H1 (cell line): ENCODE measurements at regions not wholly inside any gene's neighbourhood (a gene's known extent, or its start where the extent isn't known, plus 50 kb on each side); places are given as distances from the start of the nearest gene placed in this dataset.

Experiments used
- CTCF ChIA-PET: fragments of 300-600 bp; sonication (Branson Sonifier 250); formaldehyde crosslinking; loops from one replicate; lab custom pipeline; 2021; ENCODE audit not compliant: partially characterized antibody; lab: Charles Lee
- POLR2A ChIA-PET: fragments of 300-600 bp; sonication (Branson Sonifier 250); formaldehyde crosslinking; loops from one replicate; lab custom pipeline; 2021; ENCODE audit warnings: inconsistent platforms; ENCODE audit not compliant: partially characterized antibody; lab: Charles Lee
- DNase-seq, 2 experiments: peaks; one replicate each; pipeline versions ENCODE4 v3.0.0 to v3.0.0-alpha.2; 2010 to 2022; ENCODE audit warnings: low spot score in 2 of 2, low read depth in 1 of 2, mixed read lengths in 1 of 2
- FAIRE-seq: peaks from 2 replicates; lab custom pipeline; 2011; peaks lifted over from hg19 to GRCh38; lab: Jason Lieb, UNC
- H2AFZ ChIP-seq: 2 replicates; pipeline ENCODE4 v1.8.1; 2012; ENCODE audit warnings: low read length, inconsistent platforms
- H2AK5ac ChIP-seq: 2 replicates; pipeline ENCODE4 v1.6.1; 2013; ENCODE audit warnings: low read depth, low read length
- H2BK120ac ChIP-seq: replicated peaks from 2 replicates; pipeline ENCODE3; 2013; ENCODE audit warnings: low read depth, low read length, inconsistent platforms
- H2BK12ac ChIP-seq: 2 replicates; pipeline ENCODE4 v1.6.1; 2013; ENCODE audit warnings: low read depth, low read length
- H2BK15ac ChIP-seq: 2 replicates; pipeline ENCODE4 v1.6.1; 2013; ENCODE audit warnings: low read length
- H2BK20ac ChIP-seq: 2 replicates; pipeline ENCODE4 v1.6.1; 2013; ENCODE audit warnings: low read length
- H2BK5ac ChIP-seq: 2 replicates; pipeline ENCODE4 v1.6.1; 2013; ENCODE audit warnings: low read depth, low read length
- H3K14ac ChIP-seq: 2 replicates; pipeline ENCODE4 v1.6.1; 2013; ENCODE audit warnings: inconsistent platforms; ENCODE audit not compliant: insufficient read length
- H3K18ac ChIP-seq: 2 replicates; pipeline ENCODE4 v1.6.1; 2013; ENCODE audit warnings: low read length; ENCODE audit errors: extremely low read depth
- H3K23ac ChIP-seq: 2 replicates; pipeline ENCODE4 v1.6.1; 2013; ENCODE audit warnings: inconsistent platforms; ENCODE audit not compliant: insufficient read length
- H3K23me2 ChIP-seq: 2 replicates; pipeline ENCODE4 v1.6.1; 2013; ENCODE audit warnings: low read depth, low read length
- H3K27ac ChIP-seq: 2 replicates; pipeline ENCODE4 v1.6.1; 2011; ENCODE audit warnings: low read depth, low read length, inconsistent platforms
- H3K27me3 ChIP-seq, 4 experiments: replicated peaks in 1 of 4; 1 replicate in 1 of 4; 2 replicates in 3 of 4; pipeline versions ENCODE4 v1.6.1 to v1.8.1; 2011 to 2013; ENCODE audit warnings: low read length in 3 of 4, mild to moderate bottlenecking in 3 of 4, inconsistent platforms in 2 of 4, mixed read lengths in 2 of 4, moderate library complexity in 1 of 4; ENCODE audit not compliant: control insufficient read depth in 3 of 4, insufficient read depth in 3 of 4; ENCODE audit errors: extremely low read depth in 1 of 4
- H3K36me3 ChIP-seq, 4 experiments: 2 replicates each; pipeline versions ENCODE4 v1.6.1 to v1.8.1; 2011 to 2013; ENCODE audit warnings: mild to moderate bottlenecking in 4 of 4, low read length in 3 of 4, moderate library complexity in 2 of 4, control low read depth in 1 of 4, inconsistent platforms in 1 of 4; ENCODE audit not compliant: insufficient read depth in 4 of 4, control insufficient read depth in 2 of 4
- H3K4ac ChIP-seq: replicated peaks from 2 replicates; pipeline ENCODE3; 2013; ENCODE audit warnings: low read length, low read depth, mixed read lengths, inconsistent platforms; ENCODE audit not compliant: insufficient read length
- H3K4me1 ChIP-seq, 4 experiments: replicated peaks in 1 of 4; 1 replicate in 1 of 4; 2 replicates in 3 of 4; pipeline versions ENCODE4 v1.6.1 to v1.8.1; 2011 to 2013; ENCODE audit warnings: low read length in 3 of 4, inconsistent platforms in 2 of 4, mixed read lengths in 1 of 4; ENCODE audit not compliant: insufficient read depth in 4 of 4, control insufficient read depth in 3 of 4
- H3K4me2 ChIP-seq, 2 experiments: 2 replicates each; pipeline versions ENCODE4 v1.6.1 to v1.8.1; 2011 to 2013; ENCODE audit warnings: low read depth in 2 of 2, low read length in 2 of 2, control low read depth in 1 of 2, inconsistent platforms in 1 of 2, mild to moderate bottlenecking in 1 of 2; ENCODE audit not compliant: insufficient read depth in 1 of 2
- H3K4me3 ChIP-seq, 4 experiments: fragments of 200-600, 300-600 bp in 1 of 4; sonication (generic), shearing (Covaris generic), sonication (Bioruptor Twin) in 1 of 4; 2 replicates each; pipeline versions ENCODE4 v1.5.1 to v1.8.1; 2011 to 2016; ENCODE audit warnings: low read length in 4 of 4, low read depth in 3 of 4, control low read depth in 2 of 4, inconsistent platforms in 2 of 4, mild to moderate bottlenecking in 2 of 4, mixed read lengths in 1 of 4, moderate library complexity in 1 of 4; ENCODE audit not compliant: insufficient read depth in 2 of 4; ENCODE audit errors: extremely low read depth in 1 of 4
- H3K56ac ChIP-seq: replicated peaks from 2 replicates; pipeline ENCODE3; 2013; ENCODE audit warnings: low read depth, mild to moderate bottlenecking, mixed read lengths, low read length, inconsistent platforms; ENCODE audit not compliant: insufficient read length
- H3K79me1 ChIP-seq: 2 replicates; pipeline ENCODE4 v1.6.1; 2013; ENCODE audit warnings: low read depth, low read length, control low read depth
- H3K79me2 ChIP-seq, 2 experiments: 2 replicates each; pipeline versions ENCODE4 v1.6.1 to v1.8.1; 2012 to 2013; ENCODE audit warnings: low read length in 2 of 2, mild to moderate bottlenecking in 2 of 2, inconsistent platforms in 1 of 2; ENCODE audit not compliant: insufficient read depth in 2 of 2, control insufficient read depth in 1 of 2
- H3K9ac ChIP-seq, 4 experiments: replicated peaks in 1 of 4; 1 replicate in 1 of 4; 2 replicates in 3 of 4; pipeline versions ENCODE4 v1.6.1 to v1.8.1; 2011 to 2013; ENCODE audit warnings: low read depth in 3 of 4, low read length in 3 of 4, control low read depth in 2 of 4, mild to moderate bottlenecking in 2 of 4, moderate library complexity in 2 of 4, inconsistent platforms in 1 of 4; ENCODE audit errors: extremely low read depth in 1 of 4
- H3K9me3 ChIP-seq, 2 experiments: 2 replicates each; pipeline versions ENCODE4 v1.6.1 to v1.8.1; 2012 to 2013; ENCODE audit warnings: mild to moderate bottlenecking in 2 of 2, moderate library complexity in 2 of 2, control low read depth in 1 of 2, inconsistent platforms in 1 of 2, low read depth in 1 of 2, low read length in 1 of 2, mixed read lengths in 1 of 2; ENCODE audit not compliant: insufficient read depth in 2 of 2
- H4K20me1 ChIP-seq, 2 experiments: replicated peaks in 1 of 2; 2 replicates each; pipeline versions ENCODE3 to v1.8.1; 2011 to 2013; ENCODE audit warnings: inconsistent platforms in 2 of 2, low read length in 2 of 2, mild to moderate bottlenecking in 1 of 2; ENCODE audit not compliant: insufficient read depth in 2 of 2, control insufficient read depth in 1 of 2
- H4K5ac ChIP-seq: 2 replicates; pipeline ENCODE4 v1.6.1; 2013; ENCODE audit warnings: low read length, low read depth, mixed read lengths, inconsistent platforms; ENCODE audit not compliant: insufficient read length
- H4K8ac ChIP-seq: 2 replicates; pipeline ENCODE4 v1.8.0; 2013; ENCODE audit warnings: mild to moderate bottlenecking, moderate library complexity, low read length, inconsistent platforms; ENCODE audit not compliant: insufficient read depth; ENCODE audit errors: extremely low read depth
- H4K91ac ChIP-seq: replicated peaks from 2 replicates; pipeline ENCODE3; 2013; ENCODE audit warnings: low read length, mixed read lengths, inconsistent platforms; ENCODE audit not compliant: insufficient read length
- GTF2F1 ChIP-seq: IDR thresholded peaks from 2 replicates; pipeline ENCODE4 v1.6.1; 2012; ENCODE audit warnings: low read depth, low read length, improper control_type of control experiment, borderline replicate concordance
- WGBS, 2 experiments: shearing (Covaris generic) in 1 of 2; methylation state at CpG; one replicate each; pipeline versions ENCODE4 v1.1.6 to v1.1.7; 2013 to 2015; ENCODE audit warnings: low lambda C conversion rate in 2 of 2, mixed read lengths in 2 of 2, inconsistent platforms in 1 of 2, low coverage in 1 of 2, missing lambda C conversion rate in 1 of 2; ENCODE audit not compliant: insufficient replicate concordance in 2 of 2, insufficient coverage in 1 of 2, insufficient read length in 1 of 2; ENCODE audit errors: extremely low coverage in 1 of 2, missing lambda C conversion rate in 1 of 2; 5-methylcytosine and 5-hydroxymethylcytosine counted together

DNA sequence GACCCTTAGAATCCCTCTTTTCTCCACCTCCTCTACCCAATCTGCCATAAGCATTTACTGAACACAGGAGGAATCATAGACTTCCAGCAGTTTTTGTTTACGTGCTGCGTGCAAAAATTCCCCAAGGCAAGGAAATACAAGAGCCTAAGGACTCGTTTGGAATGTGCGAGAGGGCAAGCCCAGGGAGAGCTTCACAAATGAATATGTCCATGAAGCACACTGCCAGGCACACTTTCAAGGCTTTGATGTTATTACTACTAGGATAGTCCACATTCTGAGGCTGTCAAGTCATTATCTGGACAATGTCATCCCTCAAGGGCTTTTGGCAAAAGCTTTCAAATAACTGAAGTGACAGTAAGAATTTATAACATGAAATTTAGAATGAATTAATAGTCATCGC lies 214.7 kb upstream of the TBX20 start:
- H4K20me1 ChIP-seq: no peaks in the 10 kb centered on the region
- H3K23ac ChIP-seq: no peak overlapping the region
- H3K23me2 ChIP-seq: no peaks in the 10 kb centered on the region
- H3K36me3 ChIP-seq: no peaks in the 10 kb centered on the region
- POLR2A ChIA-PET: no interaction called here
- no peak overlapping the region for H2BK15ac ChIP-seq
- H3K79me1 ChIP-seq: no peaks in the 10 kb centered on the region
- H3K18ac ChIP-seq: no peak overlapping the region
- peaks cover 0 to 7% (median 2%) of the 10 kb centered on the region in 4 experiments; a peak in 2 of 7 replicates for H3K4me1 ChIP-seq
- TF ChIP-seq GTF2F1: no peak
- TF ChIP-seq, all 59 proteins: peak for 0
- Histone ChIP-seq H4K5ac (no peak overlapping the region), H2BK5ac (no peak overlapping the region), H2AFZ (no peak overlapping the region), H3K79me2 (no peaks in the 10 kb centered on the region), H4K8ac (no peak overlapping the region), H2BK12ac (no peak overlapping the region), H3K27me3 (no peaks in the 10 kb centered on the region; a peak in 1 of 7 replicates), H2BK120ac (no peak overlapping the region), H3K4me2 (no peak overlapping the region), H3K4ac (no peak overlapping the region), H2AK5ac (no peak overlapping the region), H3K9me3 (no peaks in the 10 kb centered on the region), H3K14ac (no peak overlapping the region), H3K4me3 (no peak overlapping the region), H3K56ac (no peak overlapping the region), H3K27ac (no peak overlapping the region), H4K91ac (no peak overlapping the region), H3K9ac (no peak overlapping the region), H2BK20ac (no peak overlapping the region)
- FAIRE-seq: no peak
- CTCF ChIA-PET: interaction anchor here (0.9 to 1.1 kb wide), 2 partner anchors 14 to 38 kb away, joined by 3 to 5 read pairs; no protein-coding TSS in a partner anchor
- 78% methylated on average over 5 of the region's 5 CpGs; no CpG with 5 or more reads in 1 of the 2 experiments for WGBS, 2 experiments
- DNase-seq: no peak
